ENCODE measurements at regions not wholly inside any gene's neighbourhood (a gene's known extent, or its start where the extent isn't known, plus 50 kb on each side); places are given as distances from the start of the nearest gene placed in this dataset.

GRCh38 chr1:190739926-190740325 is 262.3 kb upstream of the BRINP3 start:
- TF ChIP-seq POLR2AphosphoS5 (IDR thresholded peaks at IDR 0.05; ENCODE audit: insufficient read depth in 1 of 2, low read depth in 1 of 2) (no peak), CTCF (IDR thresholded peaks at IDR 0.05) (no peak)

Measured in vagina (tissue), 2 donors.